ENCODE measurements at regions not wholly inside any gene's neighbourhood (a gene's known extent, or its start where the extent isn't known, plus 50 kb on each side); places are given as distances from the start of the nearest gene placed in this dataset.
"Not testable (repeated sequence)": the region's sequence is repeated elsewhere in the genome, so short reads cannot be mapped to it uniquely, and the experiment has no call there.

DNA sequence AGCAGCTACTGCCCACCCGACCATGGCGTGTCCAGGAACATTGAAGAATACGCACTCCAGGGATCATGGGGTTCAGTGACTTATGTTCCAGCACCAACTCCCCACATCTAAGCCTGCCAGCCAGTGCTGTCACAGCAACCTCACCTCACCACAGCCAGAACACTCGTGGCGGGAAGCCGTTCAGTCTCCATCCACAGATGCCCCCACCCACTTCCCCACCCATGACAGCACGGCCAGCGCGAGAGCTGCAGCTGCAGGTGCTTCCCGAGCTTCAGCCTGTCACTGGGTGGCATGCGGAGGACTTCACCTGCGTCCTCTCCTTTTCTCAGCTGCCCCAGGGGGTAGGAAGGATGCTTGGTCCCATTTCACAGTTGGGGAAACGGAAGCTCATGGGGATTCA is 50.3 kb downstream of the RBFOX3 start:
- no peak for DNase-seq (ENCODE audit: low read depth in 2 of 3, low spot score in 1 of 3)

DNA sequence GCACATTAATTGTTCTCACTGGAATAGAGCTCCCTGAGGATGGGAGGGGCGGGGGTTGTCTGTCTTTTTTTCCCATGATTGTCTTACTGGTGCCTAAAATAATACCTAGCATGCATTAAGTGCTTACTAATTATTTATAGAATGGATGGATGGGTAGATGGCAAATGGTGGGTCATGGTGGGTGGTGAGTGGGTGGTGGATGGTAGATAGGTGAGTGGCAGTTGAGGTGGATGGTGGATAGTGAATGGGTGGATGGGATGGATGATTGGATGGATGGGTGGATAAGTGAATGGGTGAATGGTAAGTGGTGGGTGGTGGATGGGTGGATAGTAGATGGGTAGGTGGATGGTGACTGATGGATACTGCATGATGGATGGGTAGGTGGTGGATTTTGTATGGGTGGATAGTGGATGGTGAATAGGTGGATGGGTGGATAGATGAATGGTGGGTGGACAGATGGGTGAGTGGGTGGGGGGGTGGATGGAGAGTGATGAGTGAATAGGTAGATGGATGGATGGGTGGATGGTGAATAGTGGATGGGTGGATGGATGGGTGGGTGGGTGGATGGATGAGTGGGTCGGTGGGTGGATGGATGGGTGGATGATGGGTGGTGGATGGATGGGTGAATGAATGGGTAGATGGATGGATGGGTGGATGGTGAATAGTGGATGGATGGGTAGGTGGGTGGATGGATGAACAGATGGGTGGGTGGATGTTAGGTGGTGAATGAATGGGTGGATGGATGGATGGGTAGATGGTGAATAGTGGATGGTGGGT is 51.6 kb downstream of the RBFOX3 start:
- no peak for DNase-seq (ENCODE audit: low read depth in 2 of 3, low spot score in 1 of 3)

DNA sequence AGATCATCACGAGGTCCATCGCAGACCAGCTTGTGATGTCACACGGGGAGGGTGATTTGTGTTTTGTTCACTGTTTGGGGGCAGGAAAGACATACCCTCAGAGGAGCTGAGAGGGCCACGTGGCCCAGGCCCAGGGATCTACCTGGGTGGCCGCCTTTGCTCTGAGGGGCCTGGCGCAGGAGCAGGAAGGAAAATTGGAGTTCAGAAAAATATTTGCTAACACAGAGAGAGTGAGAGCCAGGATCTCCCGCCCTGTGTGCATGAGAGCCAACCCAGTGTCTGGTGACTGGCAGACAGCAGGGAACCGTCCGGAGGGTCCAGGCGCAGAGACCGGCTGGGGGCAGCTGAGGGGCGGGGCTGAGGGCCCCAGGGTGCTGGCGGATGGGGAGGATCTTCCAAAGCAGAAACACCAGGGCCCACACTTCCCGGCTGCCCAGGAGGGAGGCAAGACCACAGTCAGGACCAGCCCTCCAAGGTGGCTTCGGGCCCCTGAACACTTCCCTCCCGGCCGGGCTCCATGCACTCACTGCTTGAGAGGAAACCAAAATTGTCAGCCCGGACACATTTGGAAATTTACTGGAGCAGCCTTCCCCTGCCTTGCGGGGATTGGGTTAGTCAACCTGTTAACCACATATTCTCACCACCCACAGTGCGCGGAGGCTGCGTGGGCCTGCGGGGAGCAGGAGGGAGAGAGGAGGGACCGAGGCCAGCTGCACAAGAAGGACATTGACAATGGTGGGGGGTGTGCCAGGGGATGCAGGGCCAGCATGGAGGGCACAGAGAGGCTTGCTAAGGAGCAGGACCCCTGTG is 52.6 kb downstream of the RBFOX3 start:
- DNase-seq (ENCODE audit: low read depth in 2 of 3, low spot score in 1 of 3) = no peak

DNA sequence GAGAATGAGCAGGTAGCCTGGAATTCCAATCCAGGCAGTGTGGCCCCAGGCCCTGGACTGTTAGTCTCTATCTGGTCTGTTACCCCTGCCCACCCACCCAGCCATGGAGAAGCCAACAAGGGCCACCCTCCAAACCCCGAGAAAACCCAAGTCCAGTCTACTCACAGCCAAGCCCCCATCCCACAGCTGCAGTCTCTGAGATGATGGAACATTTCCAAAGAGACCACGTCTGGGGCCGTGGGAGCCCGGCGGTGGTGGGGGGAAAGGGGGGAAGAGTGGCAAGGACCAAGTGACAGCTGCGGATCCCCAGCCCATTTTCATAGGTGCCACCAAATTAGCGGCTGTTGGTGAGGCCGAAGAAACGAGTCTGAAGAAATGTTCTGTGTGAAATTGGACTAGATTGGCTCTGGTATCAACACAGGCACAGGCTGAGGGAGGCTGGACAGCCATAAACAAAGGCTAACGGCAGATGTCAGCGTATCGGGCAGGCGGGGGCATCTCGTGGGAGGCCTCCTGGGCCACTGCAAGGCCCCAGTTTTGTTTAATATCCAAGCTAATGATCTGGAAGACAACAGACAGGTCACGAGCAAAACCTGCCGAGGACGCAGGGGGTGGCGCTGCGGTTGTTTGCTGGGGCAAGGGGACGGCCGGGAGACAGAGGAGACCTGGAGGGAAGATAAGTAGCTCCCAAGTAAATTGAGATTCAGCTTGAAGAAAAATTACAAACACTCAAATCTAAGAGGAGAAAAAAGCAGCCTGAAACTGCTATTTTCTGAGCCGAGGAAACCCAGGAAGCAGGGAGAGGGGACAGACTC is 53.4 kb downstream of the RBFOX3 start:
- no peak for DNase-seq (ENCODE audit: low read depth in 2 of 3, low spot score in 1 of 3)

DNA sequence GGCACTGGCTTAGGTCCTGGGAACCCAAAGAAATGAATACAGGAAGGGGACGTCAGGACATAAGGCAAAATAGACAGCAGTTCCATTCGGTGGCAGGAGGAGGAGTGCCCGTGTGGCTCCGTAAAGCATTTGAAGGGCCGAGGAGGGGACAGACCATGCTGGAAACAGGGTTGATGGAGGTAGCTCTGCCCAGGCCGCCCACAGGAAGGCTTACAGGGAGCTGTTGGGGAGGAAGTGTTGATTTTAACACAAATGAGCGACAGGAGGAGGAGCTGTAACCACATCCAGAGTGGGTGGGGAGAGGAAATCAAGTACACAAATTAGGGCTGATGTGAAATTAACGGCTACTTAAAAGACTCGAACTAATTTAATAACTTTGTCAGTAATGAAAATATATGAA is 54.6 kb downstream of the RBFOX3 start:
- no peak for DNase-seq (ENCODE audit: low read depth in 2 of 3, low spot score in 1 of 3)

DNA sequence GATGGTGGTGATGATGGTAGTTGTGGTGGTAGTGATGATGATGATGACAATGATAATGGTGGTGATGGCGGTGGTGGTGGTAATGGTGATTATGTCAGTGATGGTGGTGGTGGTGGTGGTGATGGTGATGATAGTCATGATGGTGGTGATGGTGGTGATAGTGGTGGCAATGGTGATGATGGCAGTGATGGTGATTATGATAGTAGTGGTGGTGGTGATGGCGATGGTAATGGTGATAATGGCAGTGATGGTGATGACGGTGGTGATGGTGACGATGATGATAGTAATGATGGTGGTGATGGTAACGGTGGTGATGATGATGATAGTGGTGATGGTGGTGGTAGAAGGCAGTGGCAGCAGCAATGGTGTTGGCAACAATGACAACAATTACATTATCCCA is 55.3 kb downstream of the RBFOX3 start:
- DNase-seq (ENCODE audit: low read depth in 2 of 3, low spot score in 1 of 3) = no peak

DNA sequence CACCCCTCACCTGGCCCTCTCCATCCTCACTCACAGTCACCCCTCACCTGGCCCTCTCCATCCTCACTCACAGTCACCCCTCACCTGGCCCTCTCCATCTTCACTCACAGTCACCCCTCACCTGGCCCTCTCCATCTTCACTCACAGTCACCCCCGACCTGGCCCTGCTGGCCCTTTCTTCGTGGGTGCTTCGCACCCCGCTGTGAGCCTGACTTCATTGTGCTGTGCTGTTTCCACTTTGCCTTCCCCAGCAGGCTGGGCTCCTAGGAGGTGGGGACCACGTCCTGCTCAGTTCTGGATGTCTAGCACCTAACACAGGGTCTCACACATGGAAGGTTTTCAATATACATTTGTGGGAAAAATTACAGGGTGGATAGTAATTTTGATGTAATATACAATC is 56.5 kb downstream of the RBFOX3 start:
- DNase-seq (ENCODE audit: low read depth in 2 of 3, low spot score in 1 of 3) = not testable (repeated sequence)

DNA sequence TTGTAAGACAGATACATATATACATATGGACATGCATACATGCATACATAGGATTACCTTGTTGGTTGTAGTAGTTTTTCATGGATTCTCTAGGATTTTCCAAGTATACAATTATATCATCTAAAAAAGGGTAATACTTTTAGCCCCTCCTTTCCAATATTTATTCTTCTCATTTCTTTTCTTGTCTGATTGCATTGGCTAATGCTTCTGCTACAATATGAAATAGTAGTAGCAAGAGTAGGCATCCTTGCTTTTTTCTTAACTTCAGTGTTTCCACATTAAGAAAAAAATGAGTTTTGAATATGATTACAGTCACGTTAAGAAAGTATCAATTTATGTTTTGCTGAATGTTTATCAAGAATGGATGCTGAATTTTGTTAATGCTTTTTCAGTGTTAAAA is 58.0 kb downstream of the RBFOX3 start:
- no peak for DNase-seq (ENCODE audit: low read depth in 2 of 3, low spot score in 1 of 3)

DNA sequence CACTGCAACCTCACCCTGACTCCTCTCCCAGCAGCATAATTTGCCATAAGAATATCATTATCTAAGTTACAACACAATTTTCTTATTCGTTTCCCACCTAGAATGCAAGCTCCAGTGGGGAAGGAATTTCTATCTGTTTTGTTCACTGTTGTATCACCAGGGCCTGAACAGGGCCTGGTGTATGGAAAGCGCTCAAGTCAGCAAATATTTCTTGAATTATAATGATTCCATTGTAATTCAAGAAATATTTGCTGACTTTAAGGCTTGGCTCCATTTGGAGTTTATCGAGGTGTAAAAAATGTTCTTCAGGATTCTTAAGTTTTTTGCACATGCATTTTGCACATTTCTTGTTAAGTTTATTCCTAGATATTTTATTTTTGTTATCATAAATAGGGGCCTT is 58.4 kb downstream of the RBFOX3 start:
- no peak for DNase-seq (ENCODE audit: low read depth in 2 of 3, low spot score in 1 of 3)

DNA sequence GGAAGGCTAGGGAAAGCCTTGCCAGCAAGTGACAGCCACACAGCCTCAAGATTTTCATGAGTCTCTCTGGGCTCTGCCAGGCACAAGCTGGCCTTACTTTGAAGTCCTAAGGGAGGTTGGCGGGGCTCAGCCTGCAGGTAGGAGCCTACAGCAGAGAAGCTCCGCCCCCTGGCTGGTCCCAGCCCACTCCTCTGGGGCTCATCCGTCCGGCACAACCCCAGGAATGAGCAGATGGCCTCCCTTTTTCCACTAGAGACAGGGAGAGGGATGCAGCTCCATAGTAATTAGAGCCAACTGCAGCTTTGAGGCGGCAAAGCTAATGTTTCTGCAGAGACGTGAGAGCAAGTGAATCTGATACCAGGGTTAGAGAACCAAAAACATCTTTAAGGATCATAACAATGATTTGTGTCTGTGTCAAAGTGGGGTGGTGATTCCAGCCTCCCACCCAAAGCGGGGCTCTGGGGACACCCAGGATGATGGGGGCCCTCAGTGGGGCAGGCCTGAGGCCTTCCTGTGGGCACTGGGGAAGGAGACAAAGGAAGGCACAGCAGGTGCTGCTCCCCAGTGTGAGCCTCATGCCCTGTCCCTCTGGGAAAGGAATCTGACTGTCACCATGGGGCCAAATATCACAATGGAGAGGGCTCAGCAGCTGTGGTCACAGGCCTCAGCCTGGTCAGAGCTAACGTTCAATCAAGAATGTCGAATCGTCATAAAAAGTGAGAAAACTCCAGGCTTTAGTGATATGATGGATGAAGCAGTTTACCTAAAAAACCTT is 61.5 kb downstream of the RBFOX3 start:
- no peak for DNase-seq (ENCODE audit: low read depth in 2 of 3, low spot score in 1 of 3)

DNA sequence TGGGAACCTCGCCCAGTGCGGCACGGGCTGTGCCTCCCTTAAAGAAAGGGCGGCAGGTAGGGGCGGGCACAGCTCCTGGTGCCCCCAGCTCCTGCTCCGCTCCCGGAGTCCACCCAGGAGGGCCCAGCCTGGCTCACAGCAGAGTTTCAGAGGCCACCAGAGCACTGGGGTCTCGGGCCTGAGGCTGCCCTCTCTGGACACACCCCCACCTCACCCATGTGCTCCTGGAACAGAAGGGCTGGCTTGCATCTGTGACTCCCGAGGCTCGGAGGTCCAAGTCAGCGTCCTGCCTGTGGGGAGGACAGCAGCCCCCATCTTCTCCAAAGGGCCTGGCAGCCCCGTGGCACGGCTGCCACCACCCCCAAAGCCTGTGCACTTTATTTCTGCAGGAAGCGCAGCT is 62.7 kb downstream of the RBFOX3 start:
- DNase-seq (ENCODE audit: low read depth in 2 of 3, low spot score in 1 of 3) = no peak

DNA sequence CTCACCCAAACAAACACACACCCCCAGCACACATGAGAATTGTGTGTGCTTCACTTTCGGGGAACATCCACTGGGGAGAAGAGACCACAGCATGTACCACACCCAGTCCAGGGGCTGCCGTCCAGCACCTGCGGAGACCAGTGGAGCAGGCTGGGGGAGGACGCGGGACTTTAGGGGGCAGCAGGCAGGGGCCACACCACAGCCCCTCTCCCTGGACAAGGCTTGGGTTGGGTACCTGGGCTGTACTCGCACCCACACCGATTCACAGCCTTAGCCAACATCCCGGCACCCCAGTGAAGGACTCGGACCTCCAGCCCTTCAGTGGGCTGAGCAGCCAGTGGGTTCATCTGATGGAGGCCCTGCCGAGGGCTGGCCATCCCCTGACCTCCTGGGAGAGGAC is 63.3 kb downstream of the RBFOX3 start:
- no peak for DNase-seq (ENCODE audit: low read depth in 2 of 3, low spot score in 1 of 3)

DNA sequence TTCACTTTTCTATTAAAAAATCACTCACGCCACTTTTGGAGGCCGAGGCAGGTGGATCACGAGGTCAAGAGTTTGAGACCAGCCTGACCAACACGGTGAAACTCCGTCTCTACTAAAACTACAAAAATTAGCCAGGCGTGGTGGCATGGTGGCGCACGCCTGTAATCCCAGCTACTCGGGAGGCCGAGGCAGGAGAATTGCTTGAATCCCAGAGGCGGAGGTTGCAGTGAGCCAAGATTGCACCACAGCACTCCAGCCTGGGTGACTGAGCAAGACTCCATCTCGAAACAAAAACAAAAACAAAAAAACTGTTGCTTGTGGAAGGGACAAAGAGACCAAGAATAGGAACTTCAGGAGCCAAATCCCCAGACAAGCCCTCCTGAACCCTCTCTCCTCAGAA is 63.7 kb downstream of the RBFOX3 start:
- DNase-seq (ENCODE audit: low read depth in 2 of 3, low spot score in 1 of 3) = not testable (repeated sequence)

DNA sequence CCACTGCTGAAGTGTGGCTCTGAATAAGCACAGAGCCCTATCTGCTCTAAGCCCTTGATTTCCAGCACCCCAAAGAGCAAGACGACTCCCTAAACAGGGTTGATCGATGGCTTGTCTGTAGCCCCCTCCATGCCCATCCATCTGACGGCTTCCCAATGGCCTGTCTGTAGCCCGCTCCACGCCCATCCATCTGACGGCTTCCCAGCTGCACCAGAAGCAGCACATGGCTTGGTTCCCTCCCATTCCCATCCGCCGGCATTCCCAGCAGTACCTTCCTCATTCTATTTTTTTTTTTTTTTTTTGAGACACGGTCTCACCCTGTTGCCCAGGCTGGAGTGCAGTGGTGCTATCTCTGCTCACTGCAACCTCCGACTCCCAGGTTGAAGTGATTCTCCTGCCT is 64.5 kb downstream of the RBFOX3 start:
- DNase-seq (ENCODE audit: low read depth in 2 of 3, low spot score in 1 of 3) = no peak

DNA sequence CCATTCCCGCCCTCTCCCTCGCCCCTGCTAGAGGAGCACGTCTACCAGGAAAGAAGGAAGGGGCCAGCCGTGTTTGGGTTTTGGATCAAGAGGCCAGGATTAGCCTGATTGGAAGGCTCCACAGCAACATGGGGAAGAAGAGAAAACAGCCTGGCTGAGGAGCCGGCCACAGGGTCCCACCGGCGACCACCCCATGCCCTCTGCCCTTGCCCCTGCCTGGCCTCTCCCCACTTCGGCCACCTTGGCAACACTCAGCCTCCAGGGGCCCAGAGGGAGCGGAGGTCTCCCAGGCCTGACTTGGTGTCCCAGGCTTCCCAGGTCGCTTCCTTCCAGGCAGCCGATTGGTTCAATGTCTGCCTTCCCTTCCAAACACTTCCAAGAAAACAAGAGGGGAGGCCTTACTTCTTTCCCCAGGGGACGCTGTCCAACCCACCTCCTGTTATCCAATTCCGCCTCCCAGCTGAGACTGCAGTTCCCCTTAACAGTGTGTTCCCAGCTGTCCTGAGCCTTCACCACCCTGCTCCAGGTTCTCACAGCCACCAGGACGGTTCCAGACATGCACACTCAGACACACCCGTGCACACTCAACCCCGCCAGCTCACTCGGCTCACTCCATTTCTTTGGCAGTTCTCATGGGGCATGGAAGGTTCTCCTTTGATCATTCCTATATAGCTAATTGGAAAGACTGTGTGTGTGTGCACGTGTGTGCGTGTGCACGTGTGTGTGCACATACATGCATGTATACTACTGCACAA is 65.4 kb downstream of the RBFOX3 start:
- DNase-seq (ENCODE audit: low read depth in 2 of 3, low spot score in 1 of 3) = no peak

DNA sequence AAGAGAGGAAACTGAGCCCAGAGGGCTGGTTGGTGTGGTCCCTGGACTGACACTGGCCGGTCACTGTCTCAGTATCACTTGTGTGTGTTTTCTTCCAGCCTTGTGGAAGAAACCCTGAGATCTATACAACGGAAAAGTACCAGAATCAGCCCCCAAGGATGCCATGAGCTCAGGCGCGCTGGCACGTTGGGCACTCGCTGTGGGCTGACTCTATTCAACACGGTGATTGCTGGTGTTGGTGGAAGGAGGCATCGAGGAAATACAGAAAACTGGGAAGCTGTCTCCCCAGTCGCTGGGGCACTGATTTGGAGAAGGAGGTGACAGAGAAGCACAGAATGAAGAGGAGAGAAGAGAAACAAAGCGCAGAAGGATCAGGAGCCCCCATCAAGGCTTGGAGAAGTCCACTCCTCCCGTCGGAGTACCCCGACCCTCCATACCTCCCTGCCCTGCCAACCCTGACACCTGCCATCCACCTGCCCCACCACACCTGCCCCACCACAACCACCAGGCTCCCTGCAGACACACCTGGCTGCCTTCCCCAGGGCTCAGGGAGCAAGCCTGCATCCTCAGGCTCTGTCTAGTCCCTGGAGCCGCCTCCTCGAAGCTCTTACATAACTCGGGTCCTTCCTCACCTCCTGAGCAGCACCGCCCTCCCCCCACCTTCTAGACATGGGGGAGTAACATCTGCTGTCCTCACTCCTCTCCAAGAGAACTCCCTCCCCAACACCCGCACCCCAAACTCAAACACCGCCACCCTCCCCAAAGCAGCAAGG is 66.5 kb downstream of the RBFOX3 start:
- DNase-seq (ENCODE audit: low read depth in 2 of 3, low spot score in 1 of 3) = no peak

DNA sequence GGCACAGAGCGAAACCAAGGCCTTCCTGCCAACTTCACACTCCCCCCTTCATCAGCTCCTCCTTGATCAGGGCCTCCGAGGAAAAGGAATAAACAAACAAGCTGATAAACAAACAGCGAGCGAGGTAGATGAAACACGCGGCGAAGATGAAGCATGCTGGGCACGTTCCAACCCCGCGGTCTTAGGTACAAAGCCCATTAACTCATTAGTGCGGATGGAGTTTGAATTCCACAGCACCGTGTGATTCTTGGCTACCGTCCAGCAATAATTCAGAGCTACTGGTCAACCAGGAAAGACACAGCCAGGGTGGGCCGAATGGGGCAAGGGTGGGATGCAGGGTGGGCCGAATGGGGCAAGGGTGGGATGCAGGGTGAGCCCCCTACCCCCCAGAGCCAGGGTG is 67.3 kb downstream of the RBFOX3 start:
- no peak for DNase-seq (ENCODE audit: low read depth in 2 of 3, low spot score in 1 of 3)

DNA sequence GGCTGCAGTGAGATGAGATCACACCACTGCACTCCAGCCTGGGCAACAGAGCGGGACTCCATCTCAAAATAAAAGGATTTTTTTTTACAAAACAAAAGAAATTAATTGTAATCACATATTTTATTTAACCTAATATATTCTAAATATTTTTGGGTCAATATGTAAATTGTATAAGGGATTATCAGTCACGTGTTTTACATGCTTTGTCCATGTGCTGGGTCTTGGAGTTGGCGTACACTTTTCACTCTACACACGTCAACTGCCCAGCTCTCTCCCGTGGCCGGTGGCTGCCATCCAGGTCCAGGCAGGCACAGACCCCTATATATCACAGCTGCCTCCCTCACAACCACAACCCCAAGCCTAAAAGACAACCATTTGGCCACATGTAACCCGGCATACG is 68.1 kb downstream of the RBFOX3 start:
- DNase-seq (ENCODE audit: low read depth in 2 of 3, low spot score in 1 of 3) = no peak

DNA sequence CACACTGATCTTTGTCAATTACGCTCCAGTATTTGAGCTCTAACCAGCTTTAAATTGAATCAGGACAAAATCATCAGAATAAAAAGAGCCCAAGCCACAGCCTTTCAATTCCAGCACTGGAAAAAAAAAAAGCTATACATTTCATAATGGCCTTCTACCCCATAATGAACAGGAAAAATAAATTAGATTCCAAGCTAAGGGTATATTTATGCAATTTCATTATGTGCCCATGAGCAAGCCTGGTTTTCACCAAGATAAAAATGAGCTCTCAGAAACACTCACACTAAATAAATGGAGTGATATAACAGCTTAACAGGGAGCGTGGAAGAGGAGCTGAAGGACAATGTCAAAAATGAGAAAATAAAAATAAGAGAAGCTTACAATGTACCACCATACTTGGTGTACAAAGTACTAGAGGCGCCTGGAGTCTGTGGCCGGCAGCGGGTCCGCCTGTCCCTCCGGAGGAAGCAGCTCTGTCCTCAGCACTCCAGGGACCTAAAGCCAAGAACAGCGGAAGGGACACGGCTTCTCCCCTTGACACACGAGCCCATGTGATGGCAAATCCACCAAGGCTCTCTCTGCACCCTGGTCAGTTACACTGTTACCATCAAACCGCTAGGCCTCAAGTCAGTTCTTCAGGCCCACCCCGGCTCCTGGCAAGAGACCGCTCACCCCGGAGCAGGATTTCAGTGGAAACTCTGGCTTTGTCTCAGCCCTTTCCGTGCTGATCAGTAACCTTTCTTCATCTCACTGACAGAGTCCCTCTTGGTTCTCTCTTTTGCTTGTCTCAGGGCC is 69.6 kb downstream of the RBFOX3 start:
- no peak for DNase-seq (ENCODE audit: low read depth in 2 of 3, low spot score in 1 of 3)

All from stimulated activated CD4-positive, alpha-beta T cell treated with anti-CD3 and anti-CD28 coated beads, Interleukin-12 subunit alpha, Interleukin-12 subunit beta, amount 100 ng/mL, for 48 hours (primary cell).